ENCODE measurements at regions not wholly inside any gene's neighbourhood (a gene's known extent, or its start where the extent isn't known, plus 50 kb on each side); places are given as distances from the start of the nearest gene placed in this dataset.

DNA sequence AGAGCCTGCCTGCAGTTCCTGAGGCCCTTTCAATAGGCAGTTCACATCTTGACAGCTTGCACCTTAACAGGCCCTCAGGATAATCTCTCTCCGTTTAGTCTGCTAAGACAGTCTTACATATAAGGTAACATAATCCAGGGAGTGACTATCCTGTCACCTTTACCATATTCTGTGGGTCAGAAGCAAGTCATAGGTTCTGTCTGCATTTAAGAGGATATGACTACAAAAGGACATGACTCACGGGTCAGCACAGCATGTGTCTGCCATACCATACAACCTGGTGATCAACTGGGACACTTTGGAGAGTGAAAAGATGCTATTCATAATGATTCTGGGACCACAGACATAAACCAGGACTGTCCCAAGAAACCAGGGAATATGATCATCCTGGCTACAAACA lies 611.1 kb downstream of the SOX6 start:
- no peak for TF ChIP-seq JUND (IDR thresholded peaks at IDR 0.05; ENCODE audit: low read depth)
- in situ Hi-C loops (cut with HindIII; ENCODE audit: low pct_unique_long_range_greater_than_20kb, low sequenced_read_pairs) = no loop called here
- DNase-seq (ENCODE audit: low read depth in 1 of 2, low spot score in 1 of 2) = no peak

DNA sequence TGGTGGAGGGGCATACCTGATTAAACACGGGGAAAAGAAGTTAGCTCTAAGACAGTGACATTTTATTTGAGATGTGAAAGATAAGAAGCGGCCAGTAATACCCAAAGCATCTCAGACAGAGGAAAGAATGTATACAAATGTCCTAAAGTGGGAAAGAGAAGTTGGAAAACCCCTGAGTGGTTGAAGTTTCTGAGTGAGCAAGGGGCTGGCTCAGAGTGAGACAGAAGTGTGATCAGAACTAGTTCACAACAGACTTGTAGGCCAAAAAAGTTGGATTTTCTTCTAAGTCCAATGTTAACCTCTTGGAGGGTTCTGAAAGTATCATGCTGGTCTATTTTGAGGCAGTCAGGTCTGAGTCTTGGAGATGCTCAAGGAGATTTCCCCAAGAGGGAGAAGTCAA lies 608.7 kb downstream of the SOX6 start:
- no peak for TF ChIP-seq JUND (IDR thresholded peaks at IDR 0.05; ENCODE audit: low read depth)
- in situ Hi-C loops (cut with HindIII; ENCODE audit: low pct_unique_long_range_greater_than_20kb, low sequenced_read_pairs) = no loop called here
- no peak for DNase-seq (ENCODE audit: low read depth in 1 of 2, low spot score in 1 of 2)

DNA sequence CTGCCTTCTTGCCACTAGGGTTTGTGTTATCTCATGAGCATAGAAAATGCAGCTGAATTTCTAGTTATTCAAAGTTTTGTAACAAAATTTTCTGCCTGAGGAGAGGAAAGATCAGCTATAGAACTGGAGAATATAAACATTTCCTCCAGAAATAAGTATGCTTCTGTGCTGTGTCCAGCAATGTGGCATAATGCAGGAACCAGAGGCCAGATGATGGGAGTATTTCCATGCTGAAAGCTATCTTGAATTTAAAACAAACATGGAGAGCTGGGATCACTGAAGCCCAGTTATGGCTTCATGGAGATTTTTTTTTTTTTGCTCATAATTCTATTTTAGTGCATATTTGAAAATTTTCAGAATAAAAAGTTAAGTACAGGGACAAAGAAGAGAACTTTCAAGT lies 608.2 kb downstream of the SOX6 start:
- DNase-seq (ENCODE audit: low read depth in 1 of 2, low spot score in 1 of 2) = no peak
- in situ Hi-C loops (cut with HindIII; ENCODE audit: low pct_unique_long_range_greater_than_20kb, low sequenced_read_pairs) = no loop called here
- no peak for TF ChIP-seq JUND (IDR thresholded peaks at IDR 0.05; ENCODE audit: low read depth)

DNA sequence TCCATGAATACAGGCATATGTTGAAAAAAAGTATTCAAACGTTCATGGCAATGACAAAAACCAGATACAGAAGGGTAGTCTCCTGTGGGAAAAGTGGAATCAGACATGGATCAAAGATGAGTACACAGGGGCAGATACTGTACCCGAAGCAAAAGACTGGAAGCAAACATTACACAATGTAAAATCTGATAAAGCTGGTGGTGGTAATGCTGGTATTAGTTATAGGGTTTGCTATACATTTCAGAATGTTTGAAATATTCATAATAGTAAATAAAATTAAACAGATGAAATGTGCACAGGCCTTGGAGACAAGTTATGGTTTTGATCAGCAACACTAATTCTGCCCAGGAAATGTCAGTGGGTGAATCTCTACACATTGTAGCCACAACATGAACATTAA lies 607.6 kb downstream of the SOX6 start:
- in situ Hi-C loops (cut with HindIII; ENCODE audit: low pct_unique_long_range_greater_than_20kb, low sequenced_read_pairs) = no loop called here
- DNase-seq (ENCODE audit: low read depth in 1 of 2, low spot score in 1 of 2) = no peak
- TF ChIP-seq JUND (IDR thresholded peaks at IDR 0.05; ENCODE audit: low read depth) = no peak

DNA sequence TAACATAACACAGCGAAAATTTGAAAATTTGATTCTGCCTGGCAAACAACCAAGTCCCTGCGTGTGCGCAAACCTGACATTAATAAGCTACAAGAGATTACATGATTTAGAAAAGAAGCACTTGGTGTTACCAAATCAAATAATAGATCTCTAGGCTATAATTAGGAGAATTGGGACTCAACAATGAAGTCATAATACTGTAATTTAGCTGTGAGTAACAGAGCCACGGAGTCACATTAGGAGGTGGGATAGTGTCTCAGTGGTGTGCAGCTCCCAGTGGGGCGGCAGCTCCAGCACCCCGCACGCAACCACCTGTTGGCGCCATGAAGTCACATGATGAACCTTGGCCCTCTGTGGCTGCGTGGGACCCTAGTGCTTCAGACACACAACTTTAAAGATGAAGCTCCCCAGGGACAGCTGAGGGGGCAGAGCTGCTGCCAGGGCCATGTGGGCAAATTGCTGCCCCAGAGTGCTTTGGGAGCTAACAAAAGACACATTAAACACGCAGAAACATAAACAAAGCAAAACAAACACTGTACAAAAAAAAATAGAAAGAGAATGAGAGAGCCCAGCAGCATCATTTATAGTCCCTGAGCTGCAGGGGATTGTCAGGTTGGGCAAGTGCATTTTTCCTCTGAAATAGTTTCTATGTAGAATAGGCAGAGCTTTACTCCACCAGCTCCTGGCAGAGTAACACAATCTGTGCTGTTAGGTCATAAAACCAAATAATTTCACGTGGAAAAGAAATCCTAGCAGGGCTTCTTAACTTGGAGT lies 605.6 kb downstream of the SOX6 start:
- DNase-seq (ENCODE audit: low read depth in 1 of 2, low spot score in 1 of 2) = no peak
- no peak for TF ChIP-seq JUND (IDR thresholded peaks at IDR 0.05; ENCODE audit: low read depth)
- in situ Hi-C loops (cut with HindIII; ENCODE audit: low pct_unique_long_range_greater_than_20kb, low sequenced_read_pairs) = no loop called here

DNA sequence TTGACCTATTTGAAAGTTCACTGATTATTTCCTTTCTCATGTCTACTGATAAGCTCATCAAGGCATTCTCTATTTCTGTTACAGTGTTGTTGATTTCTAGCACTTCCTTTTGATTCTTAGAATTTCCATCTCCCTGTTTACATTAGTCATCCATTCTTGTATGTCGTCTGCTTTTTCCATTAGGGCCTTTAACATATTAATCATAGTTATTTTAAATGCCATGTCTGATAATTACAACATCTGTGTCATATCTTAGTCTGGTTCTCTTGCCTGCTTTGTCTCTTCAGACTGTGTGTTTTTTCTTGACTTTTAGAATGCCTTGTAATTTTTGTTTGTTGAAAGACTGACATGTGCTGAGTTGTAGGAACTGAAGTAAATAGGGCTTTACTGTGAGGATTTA lies 602.1 kb downstream of the SOX6 start:
- in situ Hi-C loops (cut with HindIII; ENCODE audit: low pct_unique_long_range_greater_than_20kb, low sequenced_read_pairs) = no loop called here
- DNase-seq (ENCODE audit: low read depth in 1 of 2, low spot score in 1 of 2) = no peak
- no peak for TF ChIP-seq JUND (IDR thresholded peaks at IDR 0.05; ENCODE audit: low read depth)

DNA sequence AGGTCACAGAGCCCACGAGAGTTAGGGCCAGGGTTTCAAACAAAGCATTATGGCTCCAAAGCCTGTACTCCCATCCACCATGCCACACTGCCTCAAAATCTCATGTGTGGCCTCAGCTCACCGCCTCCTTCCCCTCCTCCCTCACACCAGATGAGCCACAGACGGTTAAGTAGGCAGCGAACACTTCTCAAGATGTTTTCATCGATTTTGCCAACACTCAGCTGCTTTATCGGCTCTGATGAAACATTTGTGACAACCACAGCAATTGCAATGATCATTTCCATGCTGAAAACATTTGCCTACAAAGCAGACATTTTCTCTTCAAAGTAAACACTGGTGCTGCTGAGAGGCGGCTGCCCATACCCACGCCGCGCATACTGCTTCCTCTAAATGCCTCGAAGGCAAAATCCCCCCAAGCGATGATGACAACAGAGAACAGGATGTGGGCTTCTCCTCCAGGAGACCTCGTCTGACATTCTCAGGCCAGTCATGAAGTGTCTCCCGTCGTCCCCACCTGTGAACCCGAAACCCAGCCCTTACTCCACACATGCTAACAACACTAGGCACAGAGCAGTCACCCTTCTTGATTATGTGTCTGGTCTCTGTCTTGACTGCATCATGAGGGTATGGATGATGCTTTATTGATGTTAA lies 599.2 kb downstream of the SOX6 start:
- no peak for TF ChIP-seq JUND (IDR thresholded peaks at IDR 0.05; ENCODE audit: low read depth)
- in situ Hi-C loops (cut with HindIII; ENCODE audit: low pct_unique_long_range_greater_than_20kb, low sequenced_read_pairs) = no loop called here
- no peak for DNase-seq (ENCODE audit: low read depth in 1 of 2, low spot score in 1 of 2)

DNA sequence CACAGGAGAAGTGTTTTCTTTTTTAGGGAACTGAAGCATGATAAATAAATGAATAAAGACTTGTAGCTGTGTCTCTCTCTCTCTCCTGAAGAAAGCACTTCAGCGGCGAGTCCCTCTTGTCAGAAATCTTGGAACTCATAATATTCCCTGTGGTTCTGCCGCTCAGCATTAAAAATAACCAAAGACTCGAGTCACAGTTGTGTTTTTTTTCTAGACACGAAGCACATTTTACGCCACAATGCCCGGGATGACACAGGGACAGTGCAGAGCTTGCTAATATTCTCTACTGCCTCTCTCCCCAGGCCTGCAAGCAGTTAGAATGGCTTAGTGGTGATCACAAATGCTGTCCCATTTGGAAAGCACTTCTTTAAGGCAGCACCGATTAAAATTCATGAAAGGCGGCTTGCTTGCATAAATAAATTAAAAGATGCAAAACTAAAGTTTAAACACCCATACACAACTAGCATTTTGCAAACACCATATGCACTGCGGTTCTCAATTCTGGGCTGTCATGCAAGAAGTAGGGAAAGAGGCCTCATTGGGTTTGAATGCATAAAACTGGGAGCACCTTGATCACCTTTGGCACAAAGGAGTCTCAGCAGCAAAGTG lies 597.4 kb downstream of the SOX6 start:
- in situ Hi-C loops (cut with HindIII; ENCODE audit: low pct_unique_long_range_greater_than_20kb, low sequenced_read_pairs) = no loop called here
- no peak for DNase-seq (ENCODE audit: low read depth in 1 of 2, low spot score in 1 of 2)
- TF ChIP-seq JUND (IDR thresholded peaks at IDR 0.05; ENCODE audit: low read depth) = no peak

DNA sequence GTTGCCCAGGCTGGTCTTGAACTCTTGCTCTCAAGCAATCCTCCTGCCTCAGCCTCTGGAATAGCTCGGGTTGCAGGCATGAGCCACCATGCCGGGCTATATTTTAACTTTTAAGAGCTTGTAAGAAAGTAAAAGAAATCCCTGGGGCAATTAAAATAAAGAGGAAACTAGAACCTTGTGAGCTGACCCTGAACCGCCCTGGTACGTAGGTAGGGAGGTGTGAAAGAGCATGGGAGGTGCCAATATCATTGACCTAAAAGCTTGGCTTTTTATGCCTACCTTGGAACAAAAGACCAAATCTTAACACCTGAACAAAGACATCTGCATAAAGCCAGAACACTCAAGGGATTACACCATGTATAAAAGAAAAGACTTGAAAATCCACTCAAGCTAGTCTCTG lies 595.1 kb downstream of the SOX6 start:
- DNase-seq (ENCODE audit: low read depth in 1 of 2, low spot score in 1 of 2) = no peak
- no peak for TF ChIP-seq JUND (IDR thresholded peaks at IDR 0.05; ENCODE audit: low read depth)
- in situ Hi-C loops (cut with HindIII; ENCODE audit: low pct_unique_long_range_greater_than_20kb, low sequenced_read_pairs) = no loop called here

DNA sequence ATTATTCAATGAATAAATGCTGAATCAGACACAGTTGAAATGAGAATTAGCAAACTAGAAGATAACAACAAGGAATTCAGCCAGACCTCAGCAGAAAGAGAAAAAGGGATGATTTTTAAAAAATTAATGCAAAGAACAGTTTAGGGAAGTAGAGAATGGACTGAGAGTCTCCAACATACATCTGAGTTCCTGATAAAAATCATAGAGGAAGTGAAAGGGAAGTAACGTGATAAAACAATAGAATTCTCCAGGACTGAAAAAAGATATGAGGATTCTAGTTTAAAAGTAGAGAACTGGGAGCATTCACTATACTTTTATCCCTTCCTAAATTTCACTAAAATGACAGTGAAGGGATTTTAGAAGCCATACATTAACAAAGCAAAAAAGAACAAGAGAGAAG lies 592.0 kb downstream of the SOX6 start:
- DNase-seq (ENCODE audit: low read depth in 1 of 2, low spot score in 1 of 2) = no peak
- in situ Hi-C loops (cut with HindIII; ENCODE audit: low pct_unique_long_range_greater_than_20kb, low sequenced_read_pairs) = no loop called here
- no peak for TF ChIP-seq JUND (IDR thresholded peaks at IDR 0.05; ENCODE audit: low read depth)

DNA sequence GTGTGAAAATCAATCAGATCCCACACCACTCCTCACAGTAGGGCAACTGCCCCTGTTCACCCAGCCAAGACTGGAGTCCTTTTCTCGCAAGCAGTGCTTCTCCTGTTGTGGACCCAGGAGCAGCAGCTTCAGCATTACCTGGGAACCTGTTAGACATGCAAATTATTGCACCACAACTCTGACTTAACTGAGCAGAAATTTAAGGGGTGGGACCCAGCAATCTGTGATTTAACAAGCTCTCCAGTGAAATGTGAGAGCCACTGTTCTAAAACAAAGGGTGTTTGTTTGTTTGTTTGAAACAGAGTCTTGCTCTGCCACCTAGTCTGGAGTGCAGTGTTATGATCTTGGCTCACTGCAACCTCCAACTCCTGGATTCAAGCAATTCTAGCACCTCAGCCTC lies 591.4 kb downstream of the SOX6 start:
- in situ Hi-C loops (cut with HindIII; ENCODE audit: low pct_unique_long_range_greater_than_20kb, low sequenced_read_pairs) = no loop called here
- DNase-seq (ENCODE audit: low read depth in 1 of 2, low spot score in 1 of 2) = peak in 1 of 2 experiments; percentile 29
- TF ChIP-seq JUND (IDR thresholded peaks at IDR 0.05; ENCODE audit: low read depth) = no peak

DNA sequence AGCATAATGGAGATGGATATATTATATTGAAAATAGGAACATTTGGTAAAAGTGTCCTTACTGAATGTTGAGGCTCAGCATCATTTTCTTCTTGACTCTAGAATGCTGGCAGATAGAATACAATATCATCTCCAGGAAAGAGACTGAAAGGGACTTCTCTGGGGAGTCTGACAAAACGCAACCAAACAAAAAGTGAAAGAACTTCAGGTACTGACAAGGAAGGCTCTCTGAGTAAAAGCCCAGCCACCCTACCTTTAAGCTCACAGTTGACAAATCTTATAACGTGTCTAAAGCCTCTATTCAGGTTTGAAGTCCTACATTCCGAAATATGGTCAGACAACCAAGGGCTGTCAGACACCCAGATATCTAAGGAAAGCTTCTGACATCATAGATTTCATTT lies 590.8 kb downstream of the SOX6 start:
- TF ChIP-seq JUND (IDR thresholded peaks at IDR 0.05; ENCODE audit: low read depth) = no peak
- in situ Hi-C loops (cut with HindIII; ENCODE audit: low pct_unique_long_range_greater_than_20kb, low sequenced_read_pairs) = no loop called here
- no peak for DNase-seq (ENCODE audit: low read depth in 1 of 2, low spot score in 1 of 2)

DNA sequence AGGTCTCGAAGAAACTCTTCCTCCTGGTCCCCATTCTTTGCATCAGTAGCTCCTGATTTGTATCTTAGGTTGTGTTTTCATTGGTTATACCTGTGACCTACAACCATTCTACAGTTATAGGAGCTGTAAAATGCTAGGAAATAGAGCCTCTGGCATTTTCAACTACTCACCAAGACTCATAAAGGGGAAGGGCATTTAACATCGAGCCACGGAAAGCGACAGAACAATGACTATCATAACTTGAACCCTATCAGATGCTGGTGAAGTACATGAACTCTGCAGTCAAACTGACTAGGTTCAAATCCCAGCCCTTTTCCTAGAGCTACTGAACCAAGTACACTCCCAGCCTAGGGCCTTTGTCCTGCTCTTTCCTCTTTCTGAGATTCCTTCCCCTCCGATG lies 588.0 kb downstream of the SOX6 start:
- in situ Hi-C loops (cut with HindIII; ENCODE audit: low pct_unique_long_range_greater_than_20kb, low sequenced_read_pairs) = no loop called here
- TF ChIP-seq JUND (IDR thresholded peaks at IDR 0.05; ENCODE audit: low read depth) = no peak
- DNase-seq (ENCODE audit: low read depth in 1 of 2, low spot score in 1 of 2) = no peak
